ENCODE measurements at regions not wholly inside any gene's neighbourhood (a gene's known extent, or its start where the extent isn't known, plus 50 kb on each side); places are given as distances from the start of the nearest gene placed in this dataset.

DNA sequence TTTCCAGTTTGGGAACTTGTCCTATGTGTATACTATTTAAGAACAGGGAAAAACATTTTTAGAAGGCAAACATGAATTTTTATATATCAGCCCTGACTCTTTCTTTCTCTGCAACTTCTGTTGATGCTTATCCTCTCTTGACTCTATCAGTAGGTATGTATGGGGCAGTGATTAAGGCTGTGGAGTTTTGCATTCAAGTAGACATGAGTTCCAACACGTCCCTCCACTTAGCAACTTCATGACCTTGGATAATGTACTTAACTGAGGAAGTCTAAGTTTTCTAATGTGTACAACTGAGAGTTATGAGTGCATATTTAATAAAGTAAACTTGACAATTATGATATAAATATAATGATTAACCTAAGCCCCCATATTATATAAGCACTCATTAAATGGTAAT, 414.6 kb downstream of the TDRD3 start:
- TF ChIP-seq EZH2 (IDR thresholded peaks at IDR 0.05; ENCODE audit: borderline replicate concordance), result no peak
- TF ChIP-seq, protein P1, sequence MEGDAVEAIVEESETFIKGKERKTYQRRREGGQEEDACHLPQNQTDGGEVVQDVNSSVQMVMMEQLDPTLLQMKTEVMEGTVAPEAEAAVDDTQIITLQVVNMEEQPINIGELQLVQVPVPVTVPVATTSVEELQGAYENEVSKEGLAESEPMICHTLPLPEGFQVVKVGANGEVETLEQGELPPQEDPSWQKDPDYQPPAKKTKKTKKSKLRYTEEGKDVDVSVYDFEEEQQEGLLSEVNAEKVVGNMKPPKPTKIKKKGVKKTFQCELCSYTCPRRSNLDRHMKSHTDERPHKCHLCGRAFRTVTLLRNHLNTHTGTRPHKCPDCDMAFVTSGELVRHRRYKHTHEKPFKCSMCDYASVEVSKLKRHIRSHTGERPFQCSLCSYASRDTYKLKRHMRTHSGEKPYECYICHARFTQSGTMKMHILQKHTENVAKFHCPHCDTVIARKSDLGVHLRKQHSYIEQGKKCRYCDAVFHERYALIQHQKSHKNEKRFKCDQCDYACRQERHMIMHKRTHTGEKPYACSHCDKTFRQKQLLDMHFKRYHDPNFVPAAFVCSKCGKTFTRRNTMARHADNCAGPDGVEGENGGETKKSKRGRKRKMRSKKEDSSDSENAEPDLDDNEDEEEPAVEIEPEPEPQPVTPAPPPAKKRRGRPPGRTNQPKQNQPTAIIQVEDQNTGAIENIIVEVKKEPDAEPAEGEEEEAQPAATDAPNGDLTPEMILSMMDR (IDR thresholded peaks at IDR 0.05; ENCODE audit: poor library complexity), result no peak

All from hepatocyte (in vitro differentiated cells).